ENCODE measurements at regions not wholly inside any gene's neighbourhood (a gene's known extent, or its start where the extent isn't known, plus 50 kb on each side); places are given as distances from the start of the nearest gene placed in this dataset.

DNA sequence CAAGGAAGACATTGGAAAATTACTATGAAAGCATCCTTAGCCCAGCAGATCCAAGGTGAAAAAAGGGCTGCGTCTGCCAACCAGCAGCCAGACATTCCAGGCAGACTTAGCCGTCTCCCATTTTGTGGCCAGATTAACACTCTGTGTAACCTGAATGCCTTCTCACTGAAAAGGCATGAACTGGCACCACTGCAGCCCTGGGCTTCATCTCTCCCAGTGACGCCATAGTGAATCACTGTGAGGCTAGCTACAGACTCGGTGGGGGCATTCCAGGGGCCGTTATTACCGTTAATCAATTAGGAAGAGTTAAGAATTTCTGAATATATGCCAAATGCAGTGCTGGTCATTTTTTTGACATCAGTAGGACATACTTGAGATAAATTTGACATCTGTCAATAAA is 627.4 kb downstream of the LMO4 start:
- WGBS, 2 donors (ENCODE audit: low coverage in 1 of 2), result 73 to 83% methylated on average over 6 of the region's 6 CpGs
- Histone ChIP-seq H3K9me3 (no peaks in the 10 kb centered on the region), H3K36me3 (no peaks in the 10 kb centered on the region), H3K27me3 (no peaks in the 10 kb centered on the region), H3K4me3 (no peak overlapping the region), H3K27ac (no peak overlapping the region), H3K4me1 (peaks cover 0 to 12% (median 1%) of the 10 kb centered on the region in 4 donors)
- intact Hi-C loops (cut with DNase I; ENCODE audit: low total_unique reads), result loop anchor here (10.0 kb wide), 1 partner anchor 631 kb away; the partner anchor contains the start of gene LMO4
- in situ Hi-C loops (cut with MboI; ENCODE audit: low pct_ligation_motif_present in 1 of 4, low pct_unique_long_range_greater_than_20kb in 1 of 4, low sequenced_read_pairs in 3 of 4), result loop anchor here (10.0 to 25.0 kb wide), 3 partner anchors 631 to 819 kb away; partner anchors contain the start of gene LMO4 (in 3 of the 4)
- no peak for DNase-seq
- TF ChIP-seq POLR2AphosphoS5 (IDR thresholded peaks at IDR 0.05), result no peak
- no peak for TF ChIP-seq EP300 (IDR thresholded peaks at IDR 0.05; ENCODE audit: low read depth)
- no peak for TF ChIP-seq POLR2A (IDR thresholded peaks at IDR 0.05)
- no peak for TF ChIP-seq CTCF (IDR thresholded peaks at IDR 0.05)

GRCh38 chr1:87956750-87957149 is 628.1 kb downstream of the LMO4 start:
- Histone ChIP-seq H3K4me1 (peaks cover 0 to 9% (median 1%) of the 10 kb centered on the region in 4 donors), H3K27me3 (no peaks in the 10 kb centered on the region), H3K9me3 (no peaks in the 10 kb centered on the region), H3K27ac (no peak overlapping the region), H3K36me3 (no peaks in the 10 kb centered on the region), H3K4me3 (no peak overlapping the region)
- intact Hi-C loops (cut with DNase I; ENCODE audit: low total_unique reads), result loop anchor here (10.0 kb wide), 1 partner anchor 632 kb away; the partner anchor contains the start of gene LMO4
- in situ Hi-C loops (cut with MboI; ENCODE audit: low pct_ligation_motif_present in 1 of 4, low pct_unique_long_range_greater_than_20kb in 1 of 4, low sequenced_read_pairs in 3 of 4), result loop anchor here (10.0 to 25.0 kb wide), 3 partner anchors 632 to 819 kb away; partner anchors contain the start of gene LMO4 (in 3 of the 4)
- no peak for DNase-seq
- WGBS, 2 donors (ENCODE audit: low coverage in 1 of 2), result 94 to 100% methylated on average over 1 of the region's 1 CpG
- TF ChIP-seq EP300 (IDR thresholded peaks at IDR 0.05; ENCODE audit: low read depth), result no peak
- TF ChIP-seq CTCF (IDR thresholded peaks at IDR 0.05), result no peak
- no peak for TF ChIP-seq POLR2A (IDR thresholded peaks at IDR 0.05)
- TF ChIP-seq POLR2AphosphoS5 (IDR thresholded peaks at IDR 0.05), result no peak

DNA sequence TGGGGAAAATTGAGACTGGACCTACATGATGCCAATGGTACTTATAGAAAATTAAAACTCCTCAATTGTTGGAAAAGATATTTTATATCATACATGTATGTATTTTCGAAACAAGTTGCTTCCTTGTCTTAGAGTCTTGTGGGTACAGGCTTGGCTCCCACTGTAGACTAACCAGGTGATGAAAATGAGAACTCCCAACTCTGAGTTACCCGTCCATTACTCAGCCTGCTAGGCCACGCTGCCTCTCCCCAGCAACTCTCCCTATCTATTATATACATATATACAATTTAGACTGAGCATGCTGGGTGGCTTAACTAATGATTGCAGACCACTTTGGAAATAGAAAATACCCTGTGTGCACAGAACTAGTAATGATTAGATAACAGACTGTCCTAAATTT is 628.7 kb downstream of the LMO4 start:
- no peak overlapping the region for H3K27ac ChIP-seq
- no peaks in the 10 kb centered on the region for H3K27me3 ChIP-seq
- WGBS, 2 donors (ENCODE audit: low coverage in 1 of 2), result 94% methylated on average over 3 of the region's 3 CpGs
- peaks cover 0 to 6% (median 1%) of the 10 kb centered on the region in 4 donors for H3K4me1 ChIP-seq
- no peak for DNase-seq
- TF ChIP-seq POLR2AphosphoS5 (IDR thresholded peaks at IDR 0.05) (no peak), CTCF (IDR thresholded peaks at IDR 0.05) (no peak), EP300 (IDR thresholded peaks at IDR 0.05; ENCODE audit: low read depth) (no peak), POLR2A (IDR thresholded peaks at IDR 0.05) (no peak)
- no peaks in the 10 kb centered on the region for H3K36me3 ChIP-seq
- intact Hi-C loops (cut with DNase I; ENCODE audit: low total_unique reads), result loop anchor here (10.0 kb wide), 1 partner anchor 633 kb away; the partner anchor contains the start of gene LMO4
- H3K9me3 ChIP-seq, result no peaks in the 10 kb centered on the region
- in situ Hi-C loops (cut with MboI; ENCODE audit: low pct_ligation_motif_present in 1 of 4, low pct_unique_long_range_greater_than_20kb in 1 of 4, low sequenced_read_pairs in 3 of 4), result loop anchor here (10.0 to 25.0 kb wide), 3 partner anchors 633 to 820 kb away; partner anchors contain the start of gene LMO4 (in 3 of the 4)
- no peak overlapping the region for H3K4me3 ChIP-seq

DNA sequence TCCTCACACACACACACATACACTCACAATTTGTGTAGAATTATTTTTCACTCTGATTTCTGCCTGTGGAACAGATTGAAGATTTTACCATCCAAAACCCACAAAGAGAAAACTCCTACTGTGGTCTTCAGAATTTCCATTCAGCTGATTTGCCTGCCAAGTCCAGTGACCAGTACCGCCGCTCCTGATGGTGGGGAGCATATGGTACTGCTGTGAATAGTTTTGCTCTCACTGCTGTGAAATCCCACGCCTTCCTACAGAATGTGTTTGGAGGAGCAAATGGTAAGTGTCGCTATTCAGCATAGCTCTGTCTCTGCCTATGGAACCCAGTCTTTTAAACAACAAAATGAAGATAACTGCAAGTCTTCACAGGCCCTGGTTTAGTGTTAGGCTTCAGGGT is 629.5 kb downstream of the LMO4 start:
- in situ Hi-C loops (cut with MboI; ENCODE audit: low pct_ligation_motif_present in 1 of 4, low pct_unique_long_range_greater_than_20kb in 1 of 4, low sequenced_read_pairs in 3 of 4), result loop anchor here (10.0 to 25.0 kb wide), 3 partner anchors 633 to 821 kb away; partner anchors contain the start of gene LMO4 (in 3 of the 4)

More for the DNA sequence above, 629.5 kb downstream of the LMO4 start:
- Histone ChIP-seq H3K9me3 (no peaks in the 10 kb centered on the region), H3K27ac (no peak overlapping the region), H3K27me3 (no peaks in the 10 kb centered on the region), H3K4me1 (peaks cover 0 to 6% (median 1%) of the 10 kb centered on the region in 4 donors), H3K4me3 (no peak overlapping the region), H3K36me3 (no peaks in the 10 kb centered on the region)
- WGBS, 2 donors (ENCODE audit: low coverage in 1 of 2), result 88 to 97% methylated on average over 4 of the region's 4 CpGs
- no peak for DNase-seq
- intact Hi-C loops (cut with DNase I; ENCODE audit: low total_unique reads), result loop anchor here (10.0 kb wide), 1 partner anchor 633 kb away; the partner anchor contains the start of gene LMO4
- TF ChIP-seq POLR2A (IDR thresholded peaks at IDR 0.05), result no peak
